ENCODE measurements at regions not wholly inside any gene's neighbourhood (a gene's known extent, or its start where the extent isn't known, plus 50 kb on each side); places are given as distances from the start of the nearest gene placed in this dataset.

- Histone ChIP-seq H3K27ac (no peak overlapping the region), H3K9me3 (no peaks in the 10 kb centered on the region), H3K27me3 (no peaks in the 10 kb centered on the region), H3K36me3 (no peaks in the 10 kb centered on the region), H3K4me3 (no peak overlapping the region), H3K4me1 (no peaks in the 10 kb centered on the region)
- TF ChIP-seq, protein P1, sequence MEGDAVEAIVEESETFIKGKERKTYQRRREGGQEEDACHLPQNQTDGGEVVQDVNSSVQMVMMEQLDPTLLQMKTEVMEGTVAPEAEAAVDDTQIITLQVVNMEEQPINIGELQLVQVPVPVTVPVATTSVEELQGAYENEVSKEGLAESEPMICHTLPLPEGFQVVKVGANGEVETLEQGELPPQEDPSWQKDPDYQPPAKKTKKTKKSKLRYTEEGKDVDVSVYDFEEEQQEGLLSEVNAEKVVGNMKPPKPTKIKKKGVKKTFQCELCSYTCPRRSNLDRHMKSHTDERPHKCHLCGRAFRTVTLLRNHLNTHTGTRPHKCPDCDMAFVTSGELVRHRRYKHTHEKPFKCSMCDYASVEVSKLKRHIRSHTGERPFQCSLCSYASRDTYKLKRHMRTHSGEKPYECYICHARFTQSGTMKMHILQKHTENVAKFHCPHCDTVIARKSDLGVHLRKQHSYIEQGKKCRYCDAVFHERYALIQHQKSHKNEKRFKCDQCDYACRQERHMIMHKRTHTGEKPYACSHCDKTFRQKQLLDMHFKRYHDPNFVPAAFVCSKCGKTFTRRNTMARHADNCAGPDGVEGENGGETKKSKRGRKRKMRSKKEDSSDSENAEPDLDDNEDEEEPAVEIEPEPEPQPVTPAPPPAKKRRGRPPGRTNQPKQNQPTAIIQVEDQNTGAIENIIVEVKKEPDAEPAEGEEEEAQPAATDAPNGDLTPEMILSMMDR (IDR thresholded peaks at IDR 0.05): no peak
- TF ChIP-seq POLR2A (IDR thresholded peaks at IDR 0.05): no peak
- no peak for DNase-seq
Measured at GRCh38 chr21:18164933-18165332, 79.7 kb upstream of the CHODL start.

DNA sequence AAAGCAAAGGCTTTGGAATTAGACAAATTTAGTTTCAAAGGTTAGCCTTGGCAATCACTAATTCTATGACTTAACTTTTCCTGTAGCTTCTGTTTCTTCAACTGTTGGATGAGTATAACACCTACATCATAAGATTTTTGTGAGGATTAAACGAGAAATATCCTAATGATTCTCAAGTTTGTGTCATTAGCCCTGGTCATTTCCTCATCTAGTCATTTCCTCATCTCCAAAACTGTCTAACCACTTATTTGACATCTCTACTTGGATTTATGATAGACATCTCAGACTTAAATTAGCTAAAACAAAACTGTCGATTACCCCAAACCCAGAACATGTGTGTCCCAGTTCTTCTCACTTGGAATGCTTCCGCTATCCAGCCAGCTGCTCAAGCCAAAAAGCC, 80.2 kb upstream of the CHODL start:
- no peak for DNase-seq
- Histone ChIP-seq H3K27ac (no peak overlapping the region), H3K4me3 (no peak overlapping the region), H3K36me3 (no peaks in the 10 kb centered on the region), H3K4me1 (no peaks in the 10 kb centered on the region), H3K27me3 (no peaks in the 10 kb centered on the region), H3K9me3 (no peaks in the 10 kb centered on the region)
- TF ChIP-seq POLR2A (IDR thresholded peaks at IDR 0.05): no peak
- TF ChIP-seq, protein P1 (IDR thresholded peaks at IDR 0.05): no peak

DNA sequence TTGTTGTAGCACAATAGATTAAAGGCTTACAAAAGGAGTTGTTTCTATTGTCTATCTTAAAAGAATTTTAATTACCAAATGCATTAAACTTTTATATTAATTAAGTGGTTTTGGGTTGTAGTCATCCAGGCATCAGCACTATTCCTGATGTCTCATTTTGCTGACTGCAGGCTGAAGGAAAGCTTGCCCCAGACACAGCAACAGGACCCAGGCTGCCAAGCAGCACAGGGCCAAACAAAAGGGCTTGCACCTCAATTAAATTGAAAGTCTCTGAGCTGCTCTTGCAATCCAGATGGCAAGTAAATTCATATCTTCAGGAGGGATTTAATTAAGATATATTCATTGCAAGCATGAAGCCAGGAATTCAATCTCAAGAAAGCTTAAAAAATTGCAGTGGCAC, 80.7 kb upstream of the CHODL start:
- Histone ChIP-seq H3K4me3 (no peak overlapping the region), H3K36me3 (no peaks in the 10 kb centered on the region), H3K27ac (no peak overlapping the region), H3K9me3 (no peaks in the 10 kb centered on the region), H3K4me1 (no peaks in the 10 kb centered on the region), H3K27me3 (no peaks in the 10 kb centered on the region)
- TF ChIP-seq, protein P1 (IDR thresholded peaks at IDR 0.05): no peak
- no peak for TF ChIP-seq POLR2A (IDR thresholded peaks at IDR 0.05)
- DNase-seq: no peak

DNA sequence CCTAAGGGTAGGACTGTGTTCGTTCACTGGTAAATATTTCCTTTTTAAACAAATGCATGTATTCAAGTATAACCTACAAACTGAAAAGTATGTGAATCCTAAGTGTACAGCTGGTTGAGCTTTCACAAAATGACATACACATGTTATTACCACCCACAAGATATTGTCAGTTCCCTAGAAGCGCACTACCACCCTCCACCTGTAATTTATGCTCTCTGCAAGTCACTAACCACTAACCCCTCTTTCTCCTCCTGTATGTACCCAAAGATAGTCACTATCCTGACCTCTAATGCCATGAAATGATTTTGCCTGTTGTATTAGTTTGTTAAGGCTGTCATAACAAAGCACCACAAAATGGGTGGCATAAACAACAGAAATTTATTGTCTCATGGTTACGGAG, 82.8 kb upstream of the CHODL start:
- Histone ChIP-seq H3K27ac (no peak overlapping the region), H3K9me3 (no peaks in the 10 kb centered on the region)

DNA sequence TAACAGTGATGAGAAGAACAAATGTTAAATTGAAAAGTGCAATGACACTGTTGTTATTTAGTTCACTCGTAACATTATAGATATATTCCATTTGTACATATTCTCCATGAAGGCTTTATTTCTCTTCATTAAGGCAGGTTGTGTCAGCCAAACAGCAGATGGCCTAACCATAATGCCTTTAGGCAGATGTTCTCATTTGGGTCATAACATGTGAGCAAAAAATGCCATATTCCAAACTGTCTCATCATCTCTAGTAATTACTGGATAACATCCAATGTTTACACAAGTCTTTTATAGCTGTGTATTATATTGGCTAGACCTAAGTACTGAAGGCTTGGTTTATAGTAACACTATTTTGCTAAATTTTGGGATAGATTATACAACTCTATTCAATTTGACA, 87.2 kb upstream of the CHODL start:
- DNase-seq: no peak
- TF ChIP-seq, protein P1 (IDR thresholded peaks at IDR 0.05): no peak
- TF ChIP-seq POLR2A (IDR thresholded peaks at IDR 0.05): no peak
- Histone ChIP-seq H3K4me1 (no peaks in the 10 kb centered on the region), H3K36me3 (no peaks in the 10 kb centered on the region), H3K27ac (no peak overlapping the region), H3K4me3 (no peak overlapping the region), H3K27me3 (no peaks in the 10 kb centered on the region), H3K9me3 (no peaks in the 10 kb centered on the region)

More for the DNA sequence above, 82.8 kb upstream of the CHODL start:
- no peaks in the 10 kb centered on the region for H3K36me3 ChIP-seq
- no peaks in the 10 kb centered on the region for H3K27me3 ChIP-seq
- H3K4me1 ChIP-seq: no peaks in the 10 kb centered on the region
- H3K4me3 ChIP-seq: no peak overlapping the region
- no peak for DNase-seq
- TF ChIP-seq POLR2A (IDR thresholded peaks at IDR 0.05): no peak
- TF ChIP-seq, protein P1 (IDR thresholded peaks at IDR 0.05): no peak

DNA sequence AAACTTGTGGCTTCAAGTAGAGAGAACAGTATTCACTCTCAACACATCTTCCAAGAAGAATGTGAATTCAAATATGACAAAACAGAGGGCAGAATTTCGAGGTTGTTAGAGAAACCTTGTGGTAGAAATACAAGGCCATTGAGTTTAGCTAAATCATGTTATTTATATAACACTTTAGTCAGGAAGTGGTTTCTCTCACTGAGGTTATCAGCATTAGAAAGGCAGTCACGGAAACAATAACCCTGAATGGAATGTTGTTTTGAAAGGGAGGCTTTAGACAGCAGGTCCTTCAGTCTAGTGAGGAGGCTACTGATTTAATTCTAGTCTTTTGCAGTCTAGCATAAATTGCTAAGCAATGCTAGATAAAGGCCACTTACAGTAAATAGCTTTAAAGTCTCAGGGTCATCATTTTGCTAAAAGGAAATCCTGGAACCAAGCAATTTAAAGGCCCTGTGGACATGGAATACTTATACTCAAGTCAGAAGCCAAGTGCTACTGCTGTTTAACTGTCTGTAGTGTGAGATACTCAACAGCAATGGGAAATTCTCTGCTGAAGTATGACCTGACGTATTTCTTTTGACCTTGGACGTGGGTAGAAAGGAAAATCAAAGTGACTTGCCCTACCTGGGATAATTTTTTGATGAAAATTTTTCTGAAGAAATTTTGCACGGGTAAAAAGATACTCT, 89.0 kb upstream of the CHODL start:
- DNase-seq: no peak
- H3K4me1 ChIP-seq: no peaks in the 10 kb centered on the region
- H3K27me3 ChIP-seq: no peaks in the 10 kb centered on the region
- no peaks in the 10 kb centered on the region for H3K9me3 ChIP-seq
- H3K4me3 ChIP-seq: no peak overlapping the region
- TF ChIP-seq, protein P1 (IDR thresholded peaks at IDR 0.05): no peak
- no peak for TF ChIP-seq POLR2A (IDR thresholded peaks at IDR 0.05)
- H3K27ac ChIP-seq: no peak overlapping the region
- H3K36me3 ChIP-seq: no peaks in the 10 kb centered on the region

Data from Peyer's patch (tissue), 4 donors.